GM12892 (cell line): ENCODE measurements at regions not wholly inside any gene's neighbourhood (a gene's known extent, or its start where the extent isn't known, plus 50 kb on each side); places are given as distances from the start of the nearest gene placed in this dataset.

Source experiments
- POLR2A ChIP-seq: IDR thresholded peaks from 2 replicates; pipeline ENCODE4 v1.6.1; 2011; ENCODE audit warnings: low read depth, low read length, control low read depth
- POLR2AphosphoS5 ChIP-seq: IDR thresholded peaks from 2 replicates; pipeline ENCODE4 v1.6.1; 2011; ENCODE audit warnings: low read depth, low read length, control low read depth
- TAF1 ChIP-seq: IDR thresholded peaks from 2 replicates; pipeline ENCODE4 v1.6.1; 2011; ENCODE audit warnings: low read depth, mild to moderate bottlenecking, control low read depth, low read length, borderline replicate concordance

GRCh38 chr22:27220339-27220738 lies 563.0 kb downstream of the MIAT start:
- TF ChIP-seq POLR2A (no peak), POLR2AphosphoS5 (no peak), TAF1 (no peak)
